Activated T-helper 17 cell treated with anti-CD3 and anti-CD28 coated beads, Interleukin-2, amount 50 U/mL, for 72 hours (primary cell): ENCODE measurements at regions not wholly inside any gene's neighbourhood (a gene's known extent, or its start where the extent isn't known, plus 50 kb on each side); places are given as distances from the start of the nearest gene placed in this dataset.

ENCODE experiments used
- ATAC-seq: fragments of 150-1000 bp; cut with Tn5 transposase; replicated peaks from 2 replicates; pipeline ENCODE4 v1.10.0; 2021; ENCODE audit warnings: mild to moderate bottlenecking, moderate library complexity
- H3K27ac Mint-ChIP-seq: one replicate; pipeline ENCODE4 v1.8.0; 2022; ENCODE audit warnings: mixed read lengths
- H3K27me3 Mint-ChIP-seq: one replicate; pipeline ENCODE4 v1.8.0; 2022; ENCODE audit warnings: mixed read lengths
- H3K36me3 Mint-ChIP-seq: one replicate; pipeline ENCODE4 v1.8.0; 2022; ENCODE audit warnings: low read depth, mild to moderate bottlenecking, mixed read lengths
- H3K4me1 Mint-ChIP-seq: one replicate; pipeline ENCODE4 v1.8.0; 2022; ENCODE audit warnings: mixed read lengths
- H3K4me3 Mint-ChIP-seq: one replicate; pipeline ENCODE4 v1.8.0; 2022; ENCODE audit warnings: mild to moderate bottlenecking, mixed read lengths
- H3K9me3 Mint-ChIP-seq: one replicate; pipeline ENCODE4 v1.8.0; 2022; ENCODE audit warnings: mixed read lengths

DNA sequence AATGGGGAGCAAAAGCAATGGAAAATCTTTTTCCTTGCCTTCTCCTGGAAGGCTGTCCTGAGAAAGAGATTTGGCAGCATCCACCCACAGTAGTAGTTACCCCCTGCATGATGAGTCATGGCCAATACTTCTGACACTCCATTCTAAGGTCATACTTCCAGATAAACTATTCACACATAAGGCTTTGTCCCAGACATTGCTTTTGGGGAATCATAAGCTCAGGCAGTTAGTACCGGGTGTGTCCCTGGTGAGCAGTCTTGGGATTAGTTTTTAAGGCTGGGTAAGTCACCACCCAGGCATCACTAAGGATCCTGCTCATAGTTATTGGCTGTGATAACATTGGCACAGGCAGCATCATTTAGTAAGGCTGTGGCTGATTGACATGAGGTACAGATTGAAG, 160.6 kb upstream of the GGTLC1 start:
- Mint-ChIP-seq H3K9me3 (peaks cover 4% of the 10 kb centered on the region), H3K36me3 (no peaks in the 10 kb centered on the region), H3K4me1 (no peaks in the 10 kb centered on the region), H3K27ac (no peak overlapping the region), H3K27me3 (peaks cover 30% of the 10 kb centered on the region), H3K4me3 (no peak overlapping the region)
- ATAC-seq, result no peak

DNA sequence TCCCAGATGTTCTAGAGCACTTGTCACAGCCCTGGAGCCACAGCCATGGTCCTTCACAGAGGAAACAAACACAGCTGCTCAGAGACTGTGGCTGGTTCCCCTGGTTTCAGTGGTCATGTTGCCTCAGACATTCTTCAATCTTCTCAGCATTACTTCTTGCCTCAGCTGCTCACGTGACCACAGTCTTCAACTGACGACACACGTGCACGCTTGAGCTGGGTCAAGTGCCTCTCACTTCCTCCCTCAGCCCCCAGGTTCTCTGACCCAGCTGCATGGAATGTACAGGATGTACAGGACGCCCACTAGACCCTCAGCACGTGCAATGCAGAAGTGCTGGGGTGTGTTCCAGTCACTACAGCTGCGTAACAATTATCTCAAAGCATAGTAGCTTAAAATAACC, 159.8 kb upstream of the GGTLC1 start:
- Mint-ChIP-seq H3K4me3 (no peak overlapping the region), H3K4me1 (no peaks in the 10 kb centered on the region), H3K36me3 (no peaks in the 10 kb centered on the region)

DNA sequence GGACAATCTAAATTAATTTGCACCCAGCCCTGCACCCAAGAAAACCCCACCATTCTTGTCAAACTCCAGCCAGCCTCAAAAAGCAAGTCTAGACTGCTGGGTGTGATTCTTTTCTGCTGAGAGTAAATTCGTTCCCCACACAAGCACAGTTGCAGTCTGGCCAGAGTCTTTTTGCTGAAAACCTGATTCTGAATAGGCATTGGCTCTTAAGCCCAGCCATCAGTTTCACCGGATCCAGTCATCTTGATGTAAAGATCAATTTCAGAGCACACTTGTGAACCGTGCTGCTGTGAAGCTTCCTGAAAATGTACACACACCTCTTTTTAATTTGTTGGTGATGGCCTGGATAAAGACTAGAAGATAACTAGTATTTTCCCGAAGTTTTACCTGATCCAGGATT, 159.4 kb upstream of the GGTLC1 start:
- no peak overlapping the region for H3K27ac Mint-ChIP-seq
- no peak overlapping the region for H3K4me3 Mint-ChIP-seq
- H3K27me3 Mint-ChIP-seq, result peaks cover 30% of the 10 kb centered on the region
- H3K4me1 Mint-ChIP-seq, result no peaks in the 10 kb centered on the region
- H3K9me3 Mint-ChIP-seq, result peaks cover 4% of the 10 kb centered on the region
- no peaks in the 10 kb centered on the region for H3K36me3 Mint-ChIP-seq
- no peak for ATAC-seq

More for the DNA sequence above, 159.8 kb upstream of the GGTLC1 start:
- Mint-ChIP-seq H3K27me3 (peaks cover 30% of the 10 kb centered on the region), H3K27ac (no peak overlapping the region), H3K9me3 (peaks cover 4% of the 10 kb centered on the region)
- peak; percentile 16 for ATAC-seq

DNA sequence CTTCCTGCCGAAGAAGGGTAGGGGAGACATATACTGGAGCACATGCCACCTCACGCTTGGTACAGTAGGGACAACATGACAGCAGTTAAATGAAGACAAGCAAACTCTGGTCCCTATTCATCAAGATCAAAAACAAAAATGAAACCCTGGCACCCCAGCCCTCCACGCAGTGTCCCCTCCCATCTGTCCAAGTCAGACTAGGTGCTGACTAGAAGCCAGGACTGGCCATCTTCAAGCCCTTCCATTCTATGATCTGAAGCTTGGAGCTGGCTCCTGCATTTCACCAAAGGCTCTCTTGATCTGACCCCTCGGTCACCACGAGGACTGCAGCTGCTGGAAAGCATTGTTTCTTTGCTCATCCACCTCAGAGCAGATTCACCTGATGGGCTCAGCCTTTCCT, 158.9 kb upstream of the GGTLC1 start:
- Mint-ChIP-seq H3K4me3 (no peak overlapping the region), H3K36me3 (no peaks in the 10 kb centered on the region)
- no peak for ATAC-seq

DNA sequence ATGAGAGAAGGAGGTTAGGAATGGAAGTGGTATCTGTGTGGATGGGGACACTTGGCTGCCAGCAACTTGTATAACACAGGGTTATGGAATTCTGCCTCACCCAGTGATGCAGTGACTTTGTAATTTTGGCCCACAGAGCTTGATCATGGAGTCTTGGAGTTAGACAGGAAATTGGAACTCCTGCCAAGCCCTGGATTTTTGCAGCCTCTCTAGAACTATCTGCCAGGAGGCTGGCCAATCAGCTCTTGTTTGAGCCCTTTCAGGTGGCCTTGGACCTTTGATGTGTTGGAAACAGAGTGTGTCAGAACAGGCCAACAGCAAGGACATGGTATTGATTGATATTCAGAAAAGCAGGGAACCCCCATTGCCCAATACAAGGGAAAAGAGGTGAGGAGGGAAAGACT, 157.7 kb upstream of the GGTLC1 start:
- no peak overlapping the region for H3K27ac Mint-ChIP-seq
- H3K9me3 Mint-ChIP-seq, result peaks cover 4% of the 10 kb centered on the region
- no peaks in the 10 kb centered on the region for H3K4me1 Mint-ChIP-seq
- H3K27me3 Mint-ChIP-seq, result peaks cover 26% of the 10 kb centered on the region
- H3K4me3 Mint-ChIP-seq, result no peak overlapping the region
- no peaks in the 10 kb centered on the region for H3K36me3 Mint-ChIP-seq
- ATAC-seq, result no peak

More for the DNA sequence above, 158.9 kb upstream of the GGTLC1 start:
- Mint-ChIP-seq H3K27ac (no peak overlapping the region), H3K4me1 (no peaks in the 10 kb centered on the region), H3K27me3 (peaks cover 30% of the 10 kb centered on the region), H3K9me3 (peaks cover 4% of the 10 kb centered on the region)

- no peak for ATAC-seq
- Mint-ChIP-seq H3K9me3 (peaks cover 4% of the 10 kb centered on the region), H3K27ac (no peak overlapping the region), H3K4me1 (no peaks in the 10 kb centered on the region), H3K4me3 (no peak overlapping the region), H3K27me3 (peaks cover 23% of the 10 kb centered on the region), H3K36me3 (no peaks in the 10 kb centered on the region)
Observed at GRCh38 chr20:24144371-24144770, 155.8 kb upstream of the GGTLC1 start.

DNA sequence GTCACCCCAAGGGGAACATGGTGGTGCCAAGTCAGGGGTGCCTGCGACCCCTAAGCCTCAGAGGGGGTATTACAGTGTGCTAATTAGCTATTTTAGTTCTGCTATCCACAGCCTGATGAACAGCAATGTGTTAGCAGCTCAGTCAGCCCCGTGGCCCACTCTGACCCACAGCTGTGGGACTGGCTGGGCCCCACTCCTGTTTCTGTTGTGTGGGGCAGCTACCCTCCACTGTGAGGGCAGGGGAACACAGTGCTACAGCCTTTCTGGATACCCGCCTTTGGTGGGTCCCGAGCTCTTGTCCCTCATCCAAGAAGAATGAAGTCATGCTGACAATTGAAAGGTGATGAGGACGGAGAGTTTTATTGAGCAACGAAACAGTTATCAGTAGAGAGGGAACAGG, 152.5 kb upstream of the GGTLC1 start:
- H3K9me3 Mint-ChIP-seq, result no peaks in the 10 kb centered on the region

GRCh38 chr20:24139846-24140245, 151.3 kb upstream of the GGTLC1 start:
- Mint-ChIP-seq H3K27ac (no peak overlapping the region), H3K27me3 (peaks cover 4% of the 10 kb centered on the region), H3K4me3 (no peak overlapping the region), H3K9me3 (no peaks in the 10 kb centered on the region), H3K36me3 (no peaks in the 10 kb centered on the region), H3K4me1 (no peaks in the 10 kb centered on the region)
- ATAC-seq, result no peak

More for the DNA sequence above, 152.5 kb upstream of the GGTLC1 start:
- Mint-ChIP-seq H3K27ac (no peak overlapping the region), H3K4me1 (no peaks in the 10 kb centered on the region), H3K4me3 (no peak overlapping the region), H3K27me3 (peaks cover 8% of the 10 kb centered on the region), H3K36me3 (no peaks in the 10 kb centered on the region)
- no peak for ATAC-seq

- Mint-ChIP-seq H3K4me1 (no peaks in the 10 kb centered on the region), H3K9me3 (no peaks in the 10 kb centered on the region)
- ATAC-seq, result no peak
Observed at GRCh38 chr20:24138951-24139350, 150.4 kb upstream of the GGTLC1 start.

GRCh38 chr20:24138196-24138857, 149.7 kb upstream of the GGTLC1 start:
- H3K4me3 Mint-ChIP-seq, result no peak overlapping the region

More at GRCh38 chr20:24138951-24139350, 150.4 kb upstream of the GGTLC1 start:
- H3K27ac Mint-ChIP-seq, result no peak overlapping the region
- H3K36me3 Mint-ChIP-seq, result no peaks in the 10 kb centered on the region
- no peak overlapping the region for H3K4me3 Mint-ChIP-seq
- no peaks in the 10 kb centered on the region for H3K27me3 Mint-ChIP-seq

DNA sequence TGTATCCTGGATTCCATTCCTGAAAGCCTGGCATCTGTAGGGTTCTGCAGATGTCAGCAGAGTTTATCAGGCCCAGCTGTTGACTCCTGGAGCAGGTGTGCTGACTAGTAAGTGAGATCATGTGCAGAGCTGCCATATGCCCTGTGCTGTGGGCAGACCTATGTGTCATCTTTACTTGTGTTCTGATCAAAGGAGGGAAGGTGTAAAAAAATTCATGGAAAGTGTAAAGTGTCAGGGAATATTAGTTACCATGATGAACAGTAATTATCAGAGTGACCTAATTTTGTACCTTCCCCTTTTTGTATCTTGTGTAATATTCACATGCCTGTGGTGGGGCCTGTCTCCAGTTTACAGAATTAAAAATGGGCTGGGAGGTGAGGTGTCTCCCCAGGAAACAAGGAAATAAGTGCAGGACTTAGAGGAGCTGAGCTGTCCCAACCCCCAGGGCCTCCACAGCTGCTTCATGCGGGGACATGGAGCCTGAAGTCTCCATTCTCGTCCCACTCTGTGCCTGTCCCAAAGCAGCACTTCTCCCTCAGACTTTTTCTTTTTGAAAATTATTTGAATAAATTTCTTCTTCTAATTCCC, 148.2 kb upstream of the GGTLC1 start:
- peaks cover 4% of the 10 kb centered on the region for H3K27me3 Mint-ChIP-seq
- no peaks in the 10 kb centered on the region for H3K36me3 Mint-ChIP-seq
- H3K9me3 Mint-ChIP-seq, result peaks cover 3% of the 10 kb centered on the region
- no peak for ATAC-seq
- peaks cover 5% of the 10 kb centered on the region for H3K4me1 Mint-ChIP-seq
- no peak overlapping the region for H3K4me3 Mint-ChIP-seq
- no peak overlapping the region for H3K27ac Mint-ChIP-seq

More at GRCh38 chr20:24138196-24138857, 149.7 kb upstream of the GGTLC1 start:
- no peaks in the 10 kb centered on the region for H3K9me3 Mint-ChIP-seq
- no peaks in the 10 kb centered on the region for H3K27me3 Mint-ChIP-seq
- no peak for ATAC-seq
- H3K4me1 Mint-ChIP-seq, result no peaks in the 10 kb centered on the region
- H3K36me3 Mint-ChIP-seq, result no peaks in the 10 kb centered on the region
- no peak overlapping the region for H3K27ac Mint-ChIP-seq

GRCh38 chr20:24135781-24136180, 147.2 kb upstream of the GGTLC1 start:
- H3K4me1 Mint-ChIP-seq, result peaks cover 7% of the 10 kb centered on the region
- ATAC-seq, result no peak
- peaks cover 4% of the 10 kb centered on the region for H3K27me3 Mint-ChIP-seq
- H3K36me3 Mint-ChIP-seq, result no peaks in the 10 kb centered on the region
- H3K9me3 Mint-ChIP-seq, result peaks cover 3% of the 10 kb centered on the region
- H3K27ac Mint-ChIP-seq, result no peak overlapping the region
- H3K4me3 Mint-ChIP-seq, result no peak overlapping the region

DNA sequence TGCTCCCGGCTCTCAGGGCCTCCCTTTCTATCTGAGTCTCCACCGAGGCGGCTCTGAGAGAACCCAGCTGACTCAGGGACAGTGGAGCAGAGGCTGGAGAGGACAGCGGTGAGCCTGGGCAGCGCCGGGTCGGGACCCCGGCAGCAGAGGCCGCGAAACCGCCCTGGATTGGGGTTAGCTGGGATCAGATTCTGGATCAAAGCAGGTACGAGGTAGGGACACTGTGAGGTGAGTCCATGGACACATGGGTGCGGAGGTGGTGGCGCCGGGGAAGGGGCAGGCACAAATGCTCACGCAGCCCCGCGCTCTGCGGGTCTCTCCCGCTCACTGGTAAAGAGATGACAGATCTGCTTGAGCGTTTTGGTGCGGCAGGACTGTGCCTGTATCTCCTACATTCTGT, 146.4 kb upstream of the GGTLC1 start:
- Mint-ChIP-seq H3K4me3 (no peak overlapping the region), H3K27ac (no peak overlapping the region), H3K36me3 (no peaks in the 10 kb centered on the region), H3K27me3 (peaks cover 7% of the 10 kb centered on the region), H3K4me1 (peaks cover 7% of the 10 kb centered on the region), H3K9me3 (peaks cover 3% of the 10 kb centered on the region)
- ATAC-seq, result no peak

DNA sequence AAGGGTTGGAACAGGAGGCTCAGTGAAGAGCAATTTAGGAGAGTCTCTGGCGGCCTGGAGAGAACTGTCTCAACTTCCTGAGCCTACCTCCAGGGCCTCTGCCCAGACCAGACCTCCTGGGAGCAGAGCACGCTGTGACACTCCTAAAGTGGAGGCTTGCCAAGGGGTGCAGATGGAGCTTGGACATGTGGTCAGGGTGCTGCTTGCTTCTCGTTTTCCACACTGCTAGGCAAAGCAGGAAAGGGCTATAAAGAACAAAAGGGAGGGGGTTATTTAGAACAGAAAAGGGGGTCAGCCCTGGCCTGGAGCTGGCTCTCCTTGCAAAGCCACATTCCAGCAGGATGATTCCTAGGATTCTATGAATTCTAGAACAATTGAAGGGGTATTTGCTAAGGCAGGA, 145.7 kb upstream of the GGTLC1 start:
- Mint-ChIP-seq H3K36me3 (no peaks in the 10 kb centered on the region), H3K27ac (no peak overlapping the region)
- ATAC-seq, result no peak

DNA sequence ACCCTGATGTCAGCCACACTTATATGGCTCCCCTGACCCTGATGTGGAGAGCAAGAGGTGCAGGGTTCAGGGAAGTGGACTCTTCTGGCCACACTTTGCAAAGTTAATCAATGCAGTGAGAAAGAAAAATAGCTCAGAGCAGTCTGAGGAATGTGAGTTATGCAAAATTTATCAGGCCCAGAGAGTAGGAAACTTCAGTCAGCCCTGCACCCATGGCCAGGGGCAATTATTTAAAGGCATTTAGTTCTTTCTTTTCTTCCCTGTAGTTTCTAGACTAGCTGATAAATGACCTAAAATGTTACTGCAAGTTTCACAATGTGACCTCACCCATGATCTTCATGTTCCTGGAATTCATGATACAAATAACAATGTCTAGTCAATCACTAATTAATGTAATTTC, 143.7 kb upstream of the GGTLC1 start:
- peaks cover 9% of the 10 kb centered on the region for H3K27me3 Mint-ChIP-seq
- no peak for ATAC-seq
- no peaks in the 10 kb centered on the region for H3K36me3 Mint-ChIP-seq
- no peak overlapping the region for H3K4me3 Mint-ChIP-seq
- H3K4me1 Mint-ChIP-seq, result peaks cover 7% of the 10 kb centered on the region
- no peak overlapping the region for H3K27ac Mint-ChIP-seq
- H3K9me3 Mint-ChIP-seq, result peaks cover 3% of the 10 kb centered on the region

More for the DNA sequence above, 145.7 kb upstream of the GGTLC1 start:
- peaks cover 3% of the 10 kb centered on the region for H3K9me3 Mint-ChIP-seq
- peaks cover 7% of the 10 kb centered on the region for H3K4me1 Mint-ChIP-seq
- peaks cover 9% of the 10 kb centered on the region for H3K27me3 Mint-ChIP-seq
- no peak overlapping the region for H3K4me3 Mint-ChIP-seq
